Neural progenitor cell (in vitro differentiated cells): ENCODE measurements at regions not wholly inside any gene's neighbourhood (a gene's known extent, or its start where the extent isn't known, plus 50 kb on each side); places are given as distances from the start of the nearest gene placed in this dataset.

Experiments
- DNase-seq: peaks from one replicate; pipeline ENCODE4 v3.0.0-alpha.2; 2016; ENCODE audit warnings: low spot score
- H2AFZ ChIP-seq: fragments of 200-600 bp; sonication (generic); replicated peaks from 2 replicates; pipeline ENCODE4 v1.6.1; 2016; ENCODE audit warnings: antibody characterized with exemption
- H3F3A ChIP-seq: fragments of 200-600 bp; sonication (generic); 2 replicates; pipeline ENCODE4 v1.6.1; 2016; ENCODE audit warnings: antibody characterized with exemption, low read depth
- H3K27ac ChIP-seq: fragments of 200-600 bp; sonication (generic); 2 replicates; pipeline ENCODE4 v1.5.1; 2016; ENCODE audit warnings: mild to moderate bottlenecking
- H3K27me3 ChIP-seq: fragments of 200-600 bp; sonication (generic); 2 replicates; pipeline ENCODE4 v1.6.1; 2016; ENCODE audit warnings: mild to moderate bottlenecking, moderate library complexity
- H3K36me3 ChIP-seq: fragments of 200-600 bp; sonication (generic); 2 replicates; pipeline ENCODE4 v1.5.1; 2016
- H3K4me1 ChIP-seq: fragments of 200-600 bp; sonication (generic); 2 replicates; pipeline ENCODE4 v1.6.1; 2016; ENCODE audit warnings: mixed run types
- H3K4me2 ChIP-seq: fragments of 200-600 bp; sonication (generic); 2 replicates; pipeline ENCODE4 v1.6.1; 2016
- H3K4me3 ChIP-seq: fragments of 200-600 bp; sonication (generic); 2 replicates; pipeline ENCODE4 v1.5.1; 2016
- H3K79me2 ChIP-seq: fragments of 200-600 bp; sonication (generic); 2 replicates; pipeline ENCODE4 v1.6.1; 2016; ENCODE audit warnings: low read depth
- H3K9ac ChIP-seq: fragments of 200-600 bp; sonication (generic); 2 replicates; pipeline ENCODE4 v1.6.1; 2016
- H3K9me3 ChIP-seq: fragments of 200-600 bp; sonication (generic); 2 replicates; pipeline ENCODE4 v1.5.1; 2016; ENCODE audit warnings: low read depth
- H4K20me1 ChIP-seq: fragments of 200-600 bp; sonication (generic); 2 replicates; pipeline ENCODE4 v1.6.1; 2016; ENCODE audit warnings: low read depth
- H3K27ac Mint-ChIP-seq: 3 replicates; pipeline ENCODE4 v1.8.0; 2021; ENCODE audit warnings: mixed read lengths
- H3K27me3 Mint-ChIP-seq: 2 replicates; pipeline ENCODE4 v1.8.0; 2022; ENCODE audit warnings: low read depth, mild to moderate bottlenecking, inconsistent platforms, moderate library complexity, mixed read lengths; ENCODE audit not compliant: insufficient read depth
- H3K36me3 Mint-ChIP-seq: 3 replicates; pipeline ENCODE4 v1.8.0; 2021; ENCODE audit warnings: mixed read lengths
- H3K4me1 Mint-ChIP-seq: 3 replicates; pipeline ENCODE4 v1.8.0; 2021; ENCODE audit warnings: mixed read lengths
- H3K4me3 Mint-ChIP-seq: 3 replicates; pipeline ENCODE4 v1.8.0; 2021; ENCODE audit warnings: mild to moderate bottlenecking, moderate library complexity, mixed read lengths
- H3K9me3 Mint-ChIP-seq: 3 replicates; pipeline ENCODE4 v1.8.0; 2020; ENCODE audit warnings: mixed read lengths
- CTCF ChIP-seq: fragments of 200-600 bp; sonication (generic); IDR thresholded peaks from 2 replicates; pipeline ENCODE4 v1.5.1; 2017; ENCODE audit warnings: antibody characterized with exemption, mild to moderate bottlenecking
- EZH2 ChIP-seq: fragments of 200-600 bp; sonication (generic); IDR thresholded peaks from 2 replicates; pipeline ENCODE4 v1.6.1; 2017; ENCODE audit warnings: antibody characterized with exemption, mild to moderate bottlenecking, moderate library complexity
- EZH2phosphoT487 ChIP-seq: fragments of 200-600 bp; sonication (generic); IDR thresholded peaks from 2 replicates; pipeline ENCODE4 v1.6.1; 2017; ENCODE audit warnings: antibody characterized with exemption

GRCh38 chr10:37634351-37634880 lies 223.0 kb downstream of the ZNF248 start:
- no peak overlapping the region for H3K4me3 ChIP-seq
- no peaks in the 10 kb centered on the region for H3K4me1 ChIP-seq
- no peak overlapping the region for H3K27ac ChIP-seq
- H4K20me1 ChIP-seq, result no peaks in the 10 kb centered on the region
- H3K79me2 ChIP-seq, result no peaks in the 10 kb centered on the region
- no peaks in the 10 kb centered on the region for H3F3A ChIP-seq
- Mint-ChIP-seq H3K4me1 (no peaks in the 10 kb centered on the region), H3K27ac (no peak overlapping the region), H3K9me3 (peaks cover 44% of the 10 kb centered on the region), H3K4me3 (no peak overlapping the region), H3K36me3 (peaks cover 3% of the 10 kb centered on the region), H3K27me3 (peaks cover 8% of the 10 kb centered on the region)
- H2AFZ ChIP-seq, result no peak overlapping the region
- no peaks in the 10 kb centered on the region for H3K9me3 ChIP-seq
- no peak overlapping the region for H3K4me2 ChIP-seq
- DNase-seq, result no peak
- TF ChIP-seq EZH2 (no peak), EZH2phosphoT487 (no peak)
- H3K9ac ChIP-seq, result no peak overlapping the region
- H3K27me3 ChIP-seq, result no peaks in the 10 kb centered on the region
- no peaks in the 10 kb centered on the region for H3K36me3 ChIP-seq

GRCh38 chr10:37632641-37633040 lies 224.8 kb downstream of the ZNF248 start:
- H3K36me3 ChIP-seq, result no peaks in the 10 kb centered on the region
- DNase-seq, result no peak

GRCh38 chr10:37623506-37623905 lies 233.9 kb downstream of the ZNF248 start:
- Mint-ChIP-seq H3K4me1 (no peaks in the 10 kb centered on the region), H3K27ac (no peak overlapping the region), H3K27me3 (no peaks in the 10 kb centered on the region), H3K36me3 (no peaks in the 10 kb centered on the region), H3K4me3 (no peak overlapping the region), H3K9me3 (peaks cover 38% of the 10 kb centered on the region)
- Histone ChIP-seq H3K36me3 (no peaks in the 10 kb centered on the region), H3K9me3 (no peaks in the 10 kb centered on the region), H3K27ac (no peak overlapping the region), H3K4me2 (no peak overlapping the region), H3K4me3 (no peak overlapping the region), H3K79me2 (no peaks in the 10 kb centered on the region), H3K9ac (no peak overlapping the region), H3K4me1 (no peaks in the 10 kb centered on the region), H4K20me1 (no peaks in the 10 kb centered on the region), H2AFZ (no peak overlapping the region), H3K27me3 (no peaks in the 10 kb centered on the region), H3F3A (no peaks in the 10 kb centered on the region)
- DNase-seq, result no peak
- TF ChIP-seq CTCF (no peak), EZH2 (no peak), EZH2phosphoT487 (no peak)

More at GRCh38 chr10:37632641-37633040, 224.8 kb downstream of the ZNF248 start:
- Mint-ChIP-seq H3K4me1 (no peaks in the 10 kb centered on the region), H3K27me3 (peaks cover 5% of the 10 kb centered on the region), H3K4me3 (no peak overlapping the region), H3K9me3 (peaks cover 40% of the 10 kb centered on the region), H3K27ac (no peak overlapping the region), H3K36me3 (no peaks in the 10 kb centered on the region)
- Histone ChIP-seq H3K4me1 (no peaks in the 10 kb centered on the region), H3K27ac (no peak overlapping the region), H4K20me1 (no peaks in the 10 kb centered on the region), H3K4me3 (no peak overlapping the region), H3K4me2 (no peak overlapping the region), H3K79me2 (no peaks in the 10 kb centered on the region), H2AFZ (no peak overlapping the region), H3K27me3 (no peaks in the 10 kb centered on the region), H3K9ac (no peak overlapping the region), H3F3A (no peaks in the 10 kb centered on the region), H3K9me3 (no peaks in the 10 kb centered on the region)
- TF ChIP-seq CTCF (no peak), EZH2phosphoT487 (no peak), EZH2 (no peak)

GRCh38 chr10:37619336-37619735 lies 238.1 kb downstream of the ZNF248 start:
- Mint-ChIP-seq H3K27ac (no peak overlapping the region), H3K27me3 (peaks cover 2% of the 10 kb centered on the region), H3K4me1 (no peaks in the 10 kb centered on the region), H3K4me3 (no peak overlapping the region), H3K9me3 (peaks cover 37% of the 10 kb centered on the region), H3K36me3 (no peaks in the 10 kb centered on the region)
- Histone ChIP-seq H3K79me2 (no peaks in the 10 kb centered on the region), H2AFZ (no peak overlapping the region), H3K4me3 (no peak overlapping the region), H4K20me1 (no peaks in the 10 kb centered on the region), H3K4me2 (no peak overlapping the region), H3K4me1 (no peaks in the 10 kb centered on the region), H3K36me3 (no peaks in the 10 kb centered on the region), H3K27ac (no peak overlapping the region), H3K9ac (no peak overlapping the region), H3K27me3 (no peaks in the 10 kb centered on the region), H3K9me3 (no peaks in the 10 kb centered on the region), H3F3A (no peaks in the 10 kb centered on the region)
- TF ChIP-seq EZH2phosphoT487 (no peak), CTCF (no peak), EZH2 (no peak)
- DNase-seq, result no peak
